ENCODE measurements at regions not wholly inside any gene's neighbourhood (a gene's known extent, or its start where the extent isn't known, plus 50 kb on each side); places are given as distances from the start of the nearest gene placed in this dataset.

DNA sequence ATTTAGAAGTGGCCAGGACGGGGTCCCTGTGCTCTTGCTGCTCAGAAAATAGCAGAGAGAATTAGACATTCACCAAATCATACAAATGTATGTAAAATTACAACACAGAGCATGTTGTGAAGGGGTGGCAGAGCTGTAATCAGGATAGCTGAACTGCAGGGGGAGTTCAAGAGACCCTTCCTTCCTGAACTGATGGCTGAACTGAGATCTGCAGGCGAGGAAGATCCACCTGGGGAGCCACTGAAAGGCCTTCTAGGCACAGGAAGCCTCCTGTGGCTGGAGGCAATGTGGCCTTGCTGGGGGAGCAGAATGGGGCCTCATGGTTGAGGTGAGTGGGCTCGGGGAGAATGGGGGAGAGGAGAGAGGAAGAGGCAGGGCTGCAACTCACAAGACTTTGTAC lies 216.5 kb downstream of the PRDM2 start:
- H3K36me3 ChIP-seq (ENCODE audit: control insufficient read depth in 2 of 2, extremely low read depth in 1 of 2, insufficient read depth in 1 of 2, low read length in 1 of 2): no peaks in the 10 kb centered on the region
- DNase-seq (no peak), ATAC-seq (replicated peaks in 1 of 4) (no peak)
- no peak overlapping the region for H3K4me3 Mint-ChIP-seq
- no peaks in the 10 kb centered on the region for H3K4me1 ChIP-seq (ENCODE audit: control insufficient read depth in 1 of 2, extremely low read depth in 1 of 2, insufficient read depth in 2 of 2, low read length in 2 of 2)
- no peaks in the 10 kb centered on the region for H3K4me1 Mint-ChIP-seq
- H3K36me3 Mint-ChIP-seq: no peaks in the 10 kb centered on the region
- no peaks in the 10 kb centered on the region for H3K9me3 ChIP-seq
- no peak overlapping the region for H3K27ac ChIP-seq (ENCODE audit: low read length)
- H3K27ac Mint-ChIP-seq: no peak overlapping the region
- H3K9me3 Mint-ChIP-seq: no peaks in the 10 kb centered on the region
- H3K27me3 ChIP-seq (replicated peaks in 1 of 2; ENCODE audit: control insufficient read depth in 2 of 2, extremely low read depth in 1 of 2, insufficient read depth in 2 of 2, low read length in 1 of 2): peaks cover 0 to 14% of the 10 kb centered on the region in 2 experiments
- CTCF ChIA-PET: no interaction called here
- H3K27me3 Mint-ChIP-seq: peaks cover 7 to 20% of the 10 kb centered on the region in 2 donors
- H3K4me3 ChIP-seq (ENCODE audit: control insufficient read depth in 1 of 2, extremely low read depth in 1 of 2, low read length in 1 of 2): no peak overlapping the region
- POLR2A ChIA-PET: no interaction called here
- WGBS (ENCODE audit: insufficient coverage): 47% methylated on average over 2 of the region's 3 CpGs

- Histone ChIP-seq H3K27ac (ENCODE audit: low read length) (no peak overlapping the region), H3K4me1 (ENCODE audit: control insufficient read depth in 1 of 2, extremely low read depth in 1 of 2, insufficient read depth in 2 of 2, low read length in 2 of 2) (no peaks in the 10 kb centered on the region), H3K9me3 (no peaks in the 10 kb centered on the region), H3K27me3 (replicated peaks in 1 of 2; ENCODE audit: control insufficient read depth in 2 of 2, extremely low read depth in 1 of 2, insufficient read depth in 2 of 2, low read length in 1 of 2) (peaks cover 0 to 17% of the 10 kb centered on the region in 2 experiments), H3K4me3 (ENCODE audit: control insufficient read depth in 1 of 2, extremely low read depth in 1 of 2, low read length in 1 of 2) (no peak overlapping the region), H3K36me3 (ENCODE audit: control insufficient read depth in 2 of 2, extremely low read depth in 1 of 2, insufficient read depth in 1 of 2, low read length in 1 of 2) (no peaks in the 10 kb centered on the region)
- ChIA-PET POLR2A (no interaction called here), CTCF (interaction anchor here (0.6 to 0.7 kb wide), 2 partner anchors 34 to 1611 kb away, joined by 3 to 10 read pairs; no protein-coding TSS in a partner anchor)
- DNase-seq (no peak), ATAC-seq (replicated peaks in 1 of 4) (no peak)
- no CpG with 5 or more reads among the region's 2 CpGs for WGBS (ENCODE audit: insufficient coverage)
- Mint-ChIP-seq H3K36me3 (no peaks in the 10 kb centered on the region), H3K4me1 (no peaks in the 10 kb centered on the region), H3K27me3 (peaks cover 7 to 20% of the 10 kb centered on the region in 2 donors), H3K27ac (no peak overlapping the region), H3K9me3 (no peaks in the 10 kb centered on the region), H3K4me3 (no peak overlapping the region)
These were observed 217.6 kb downstream of the PRDM2 start for GRCh38 chr1:13917607-13918006.

GRCh38 chr1:13918862-13919261 lies 218.9 kb downstream of the PRDM2 start:
- H3K27ac Mint-ChIP-seq: no peak overlapping the region
- H3K4me3 Mint-ChIP-seq: no peak overlapping the region
- CTCF ChIA-PET: no interaction called here
- no peaks in the 10 kb centered on the region for H3K9me3 Mint-ChIP-seq
- Histone ChIP-seq H3K27ac (ENCODE audit: low read length) (no peak overlapping the region), H3K27me3 (replicated peaks in 1 of 2; ENCODE audit: control insufficient read depth in 2 of 2, extremely low read depth in 1 of 2, insufficient read depth in 2 of 2, low read length in 1 of 2) (peaks cover 0 to 14% of the 10 kb centered on the region in 2 experiments), H3K4me1 (ENCODE audit: control insufficient read depth in 1 of 2, extremely low read depth in 1 of 2, insufficient read depth in 2 of 2, low read length in 2 of 2) (no peaks in the 10 kb centered on the region), H3K4me3 (ENCODE audit: control insufficient read depth in 1 of 2, extremely low read depth in 1 of 2, low read length in 1 of 2) (no peak overlapping the region), H3K36me3 (ENCODE audit: control insufficient read depth in 2 of 2, extremely low read depth in 1 of 2, insufficient read depth in 1 of 2, low read length in 1 of 2) (no peaks in the 10 kb centered on the region), H3K9me3 (no peaks in the 10 kb centered on the region)
- no peak for ATAC-seq (replicated peaks in 1 of 4)
- H3K36me3 Mint-ChIP-seq: no peaks in the 10 kb centered on the region
- peaks cover 10 to 18% of the 10 kb centered on the region in 2 donors for H3K27me3 Mint-ChIP-seq
- no peaks in the 10 kb centered on the region for H3K4me1 Mint-ChIP-seq
- POLR2A ChIA-PET: no interaction called here
- no CpG with 5 or more reads among the region's 1 CpG for WGBS (ENCODE audit: insufficient coverage)
- DNase-seq: no peak

DNA sequence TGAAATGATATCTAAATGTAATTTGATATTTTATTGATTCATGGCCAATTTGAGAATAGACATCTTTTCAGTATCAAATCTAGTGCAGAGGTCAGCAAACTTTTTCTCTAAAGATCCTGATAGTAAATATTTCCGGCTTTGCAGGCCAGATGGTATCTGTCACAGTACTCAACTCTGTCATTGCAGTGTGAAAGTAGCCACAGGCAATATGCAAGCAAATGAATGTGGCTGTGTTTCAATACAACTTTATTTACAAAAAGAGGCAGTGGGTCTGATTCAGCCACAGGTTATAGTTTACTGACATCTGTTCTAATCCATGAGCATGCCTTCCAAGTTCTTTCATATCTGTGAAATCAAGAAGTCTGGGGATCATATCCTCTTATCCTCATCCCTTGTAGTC lies 221.2 kb downstream of the PRDM2 start:
- no peak for ATAC-seq (replicated peaks in 1 of 4)
- H3K4me3 ChIP-seq (ENCODE audit: control insufficient read depth in 1 of 2, extremely low read depth in 1 of 2, low read length in 1 of 2): no peak overlapping the region
- ChIA-PET POLR2A (interaction anchor here in 1 of 2 donors (0.5 kb wide), 1 partner anchor 30 kb away, joined by 3 read pairs; no protein-coding TSS in a partner anchor), CTCF (no interaction called here)
- no CpG with 5 or more reads among the region's 1 CpG for WGBS (ENCODE audit: insufficient coverage)
- no peak overlapping the region for H3K27ac Mint-ChIP-seq
- no peaks in the 10 kb centered on the region for H3K36me3 Mint-ChIP-seq
- no peaks in the 10 kb centered on the region for H3K4me1 Mint-ChIP-seq
- no peaks in the 10 kb centered on the region for H3K36me3 ChIP-seq (ENCODE audit: control insufficient read depth in 2 of 2, extremely low read depth in 1 of 2, insufficient read depth in 1 of 2, low read length in 1 of 2)
- no peaks in the 10 kb centered on the region for H3K9me3 ChIP-seq
- no peaks in the 10 kb centered on the region for H3K4me1 ChIP-seq (ENCODE audit: control insufficient read depth in 1 of 2, extremely low read depth in 1 of 2, insufficient read depth in 2 of 2, low read length in 2 of 2)
- peaks cover 0 to 8% of the 10 kb centered on the region in 2 experiments for H3K27me3 ChIP-seq (replicated peaks in 1 of 2; ENCODE audit: control insufficient read depth in 2 of 2, extremely low read depth in 1 of 2, insufficient read depth in 2 of 2, low read length in 1 of 2)
- H3K27ac ChIP-seq (ENCODE audit: low read length): no peak overlapping the region
- H3K4me3 Mint-ChIP-seq: no peak overlapping the region
- no peak for DNase-seq
- H3K27me3 Mint-ChIP-seq: peaks cover 25 to 31% of the 10 kb centered on the region in 2 donors
- H3K9me3 Mint-ChIP-seq: no peaks in the 10 kb centered on the region

DNA sequence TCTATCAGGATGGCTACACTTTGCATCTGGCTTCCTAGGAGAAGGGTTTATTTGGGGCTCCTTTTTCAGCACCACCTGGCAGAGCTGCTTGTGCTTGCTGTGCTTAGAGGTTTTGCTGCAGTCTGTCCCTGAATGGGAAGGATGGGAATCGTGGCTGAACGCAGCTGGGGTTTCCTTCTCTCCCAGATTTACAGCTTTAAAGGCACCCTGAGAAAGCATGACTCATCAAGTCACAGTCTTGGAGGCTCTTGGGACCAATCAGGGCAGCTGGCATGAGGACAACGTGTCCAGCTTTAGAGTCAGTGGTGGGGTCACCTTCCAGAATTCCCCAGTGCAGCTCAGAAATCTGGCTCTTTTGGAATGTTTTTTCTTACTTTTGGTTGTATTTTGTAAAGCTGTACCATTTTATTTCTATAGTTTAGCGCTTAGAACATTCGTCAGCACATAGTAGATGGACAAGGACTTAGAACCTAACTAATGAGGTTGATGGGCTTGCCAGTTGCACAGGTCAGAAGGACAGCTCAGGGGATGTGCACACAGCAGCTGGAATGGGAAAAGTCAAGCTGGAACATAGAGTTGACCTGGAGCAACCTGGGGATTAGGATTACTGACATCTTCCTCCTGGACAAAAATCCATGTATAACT lies 222.6 kb downstream of the PRDM2 start:
- peaks cover 0 to 3% of the 10 kb centered on the region in 2 experiments for H3K27me3 ChIP-seq (replicated peaks in 1 of 2; ENCODE audit: control insufficient read depth in 2 of 2, extremely low read depth in 1 of 2, insufficient read depth in 2 of 2, low read length in 1 of 2)
- no peak for DNase-seq
- Mint-ChIP-seq H3K36me3 (no peaks in the 10 kb centered on the region), H3K4me1 (no peaks in the 10 kb centered on the region), H3K9me3 (no peaks in the 10 kb centered on the region), H3K27ac (no peak overlapping the region), H3K27me3 (peaks cover 26 to 27% of the 10 kb centered on the region in 2 donors), H3K4me3 (no peak overlapping the region)
- CTCF ChIA-PET: no interaction called here
- no peaks in the 10 kb centered on the region for H3K36me3 ChIP-seq (ENCODE audit: control insufficient read depth in 2 of 2, extremely low read depth in 1 of 2, insufficient read depth in 1 of 2, low read length in 1 of 2)
- no peak overlapping the region for H3K27ac ChIP-seq (ENCODE audit: low read length)
- ATAC-seq (replicated peaks in 1 of 4): no peak
- H3K9me3 ChIP-seq: no peaks in the 10 kb centered on the region
- H3K4me1 ChIP-seq (ENCODE audit: control insufficient read depth in 1 of 2, extremely low read depth in 1 of 2, insufficient read depth in 2 of 2, low read length in 2 of 2): no peaks in the 10 kb centered on the region
- no peak overlapping the region for H3K4me3 ChIP-seq (ENCODE audit: control insufficient read depth in 1 of 2, extremely low read depth in 1 of 2, low read length in 1 of 2)
- WGBS (ENCODE audit: insufficient coverage): 59% methylated on average over 5 of the region's 5 CpGs
- POLR2A ChIA-PET: no interaction called here

DNA sequence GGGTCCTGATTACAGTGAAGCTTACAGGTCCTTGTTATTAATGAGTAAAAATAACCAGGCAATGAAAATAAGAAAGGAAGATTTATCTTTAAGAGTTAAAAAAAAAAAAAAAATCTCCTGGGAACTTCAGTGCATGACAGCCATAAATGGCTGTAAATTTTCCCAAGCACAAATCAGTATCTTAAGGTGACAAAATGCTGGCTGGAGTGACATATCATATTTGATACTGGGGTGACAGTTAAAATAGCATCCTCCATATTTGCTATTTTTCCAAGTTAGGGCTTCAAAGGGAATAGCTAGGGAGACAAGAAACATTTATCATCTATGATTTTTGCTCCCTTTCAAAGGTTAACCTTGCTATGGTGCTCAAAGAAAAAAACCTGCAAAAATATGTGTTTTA lies 226.6 kb downstream of the PRDM2 start:
- Histone ChIP-seq H3K27ac (ENCODE audit: low read length) (no peak overlapping the region), H3K36me3 (ENCODE audit: control insufficient read depth in 2 of 2, extremely low read depth in 1 of 2, insufficient read depth in 1 of 2, low read length in 1 of 2) (no peaks in the 10 kb centered on the region), H3K27me3 (replicated peaks in 1 of 2; ENCODE audit: control insufficient read depth in 2 of 2, extremely low read depth in 1 of 2, insufficient read depth in 2 of 2, low read length in 1 of 2) (peaks cover 0 to 3% of the 10 kb centered on the region in 2 experiments), H3K4me3 (ENCODE audit: control insufficient read depth in 1 of 2, extremely low read depth in 1 of 2, low read length in 1 of 2) (no peak overlapping the region), H3K4me1 (ENCODE audit: control insufficient read depth in 1 of 2, extremely low read depth in 1 of 2, insufficient read depth in 2 of 2, low read length in 2 of 2) (no peaks in the 10 kb centered on the region), H3K9me3 (no peaks in the 10 kb centered on the region)
- ATAC-seq (replicated peaks in 1 of 4): no peak
- no peaks in the 10 kb centered on the region for H3K9me3 Mint-ChIP-seq
- no peak overlapping the region for H3K4me3 Mint-ChIP-seq
- peaks cover 23 to 35% of the 10 kb centered on the region in 2 donors for H3K27me3 Mint-ChIP-seq
- no peak overlapping the region for H3K27ac Mint-ChIP-seq
- CTCF ChIA-PET: no interaction called here
- no peaks in the 10 kb centered on the region for H3K4me1 Mint-ChIP-seq
- POLR2A ChIA-PET: no interaction called here
- no peak for DNase-seq
- H3K36me3 Mint-ChIP-seq: no peaks in the 10 kb centered on the region

- no peak overlapping the region for H3K4me3 ChIP-seq (ENCODE audit: control insufficient read depth in 1 of 2, extremely low read depth in 1 of 2, low read length in 1 of 2)
- POLR2A ChIA-PET: no interaction called here
- ATAC-seq (replicated peaks in 1 of 4): no peak
- Mint-ChIP-seq H3K27ac (no peak overlapping the region), H3K4me1 (no peaks in the 10 kb centered on the region), H3K4me3 (no peak overlapping the region), H3K9me3 (no peaks in the 10 kb centered on the region), H3K36me3 (no peaks in the 10 kb centered on the region), H3K27me3 (peaks cover 23 to 34% of the 10 kb centered on the region in 2 donors)
- no peaks in the 10 kb centered on the region for H3K9me3 ChIP-seq
- no peak for DNase-seq
- no peaks in the 10 kb centered on the region for H3K36me3 ChIP-seq (ENCODE audit: control insufficient read depth in 2 of 2, extremely low read depth in 1 of 2, insufficient read depth in 1 of 2, low read length in 1 of 2)
- WGBS (ENCODE audit: insufficient coverage): 63% methylated on average over 3 of the region's 3 CpGs
- no peak overlapping the region for H3K27ac ChIP-seq (ENCODE audit: low read length)
- H3K27me3 ChIP-seq (replicated peaks in 1 of 2; ENCODE audit: control insufficient read depth in 2 of 2, extremely low read depth in 1 of 2, insufficient read depth in 2 of 2, low read length in 1 of 2): no peaks in the 10 kb centered on the region
- no peaks in the 10 kb centered on the region for H3K4me1 ChIP-seq (ENCODE audit: control insufficient read depth in 1 of 2, extremely low read depth in 1 of 2, insufficient read depth in 2 of 2, low read length in 2 of 2)
- CTCF ChIA-PET: no interaction called here
These were observed 227.7 kb downstream of the PRDM2 start for GRCh38 chr1:13927736-13928135.

Data from T-cell (primary cell).